Dendritic cell treated with granulocyte-macrophage colony-stimulating factor and Interleukin-4, amounts not matched to agents 40 ng/mL and 50 ng/mL, for 4 days (primary cell): ENCODE measurements at regions not wholly inside any gene's neighbourhood (a gene's known extent, or its start where the extent isn't known, plus 50 kb on each side); places are given as distances from the start of the nearest gene placed in this dataset.

Experiments
- H3K27ac Mint-ChIP-seq: one replicate; pipeline ENCODE4 v1.8.0; 2022; ENCODE audit warnings: mild to moderate bottlenecking, mixed read lengths
- H3K27me3 Mint-ChIP-seq: one replicate; pipeline ENCODE4 v1.8.0; 2022; ENCODE audit warnings: mild to moderate bottlenecking, mixed read lengths
- H3K36me3 Mint-ChIP-seq: one replicate; pipeline ENCODE4 v1.8.0; 2022; ENCODE audit warnings: low read depth, mixed read lengths
- H3K4me1 Mint-ChIP-seq: one replicate; pipeline ENCODE4 v1.8.0; 2022; ENCODE audit warnings: low read depth, mixed read lengths
- H3K4me3 Mint-ChIP-seq: one replicate; pipeline ENCODE4 v1.8.0; 2022; ENCODE audit warnings: mild to moderate bottlenecking, moderate library complexity, mixed read lengths
- H3K9me3 Mint-ChIP-seq: one replicate; pipeline ENCODE4 v1.8.0; 2022; ENCODE audit warnings: mixed read lengths
- intact Hi-C: fragments of 100-400 bp; cut with micrococcal nuclease; formaldehyde crosslinking; loops from one replicate; pipeline ENCODE4 v1.15.0; 2022

DNA sequence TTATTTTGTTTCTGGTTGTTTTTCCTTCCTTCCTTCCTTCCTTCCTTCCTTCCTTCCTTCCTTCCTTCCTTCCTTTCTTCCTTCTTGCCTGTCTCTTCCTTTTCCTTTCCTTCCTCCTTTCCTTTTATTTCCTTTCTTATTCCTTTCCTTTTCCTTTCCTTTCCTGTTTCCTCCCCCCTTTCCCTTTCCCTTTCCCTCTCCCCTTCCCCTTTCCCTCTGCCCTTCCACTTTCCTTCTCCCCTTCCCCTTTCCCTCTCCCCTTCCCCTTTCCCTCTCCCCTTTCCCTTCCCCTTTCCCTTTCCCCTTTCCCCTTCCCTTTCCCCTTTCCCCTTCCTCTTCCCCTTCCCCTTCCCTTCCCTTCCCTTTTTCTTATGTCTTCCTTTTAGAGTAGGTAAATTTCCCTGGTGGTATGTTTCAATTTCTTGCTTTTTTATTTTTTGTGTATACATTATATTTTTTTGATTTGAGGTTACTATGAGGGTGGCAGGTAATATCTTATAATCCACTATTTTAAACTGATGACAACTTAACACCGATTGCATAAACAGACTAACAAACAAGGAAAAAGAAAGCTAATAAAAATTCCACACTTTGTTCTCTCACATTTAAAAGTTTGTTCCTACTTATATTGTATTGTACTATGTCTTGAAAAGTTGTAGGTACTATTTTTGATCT is 311.0 kb upstream of the FSHR start:
- intact Hi-C loops, result no loop called here
- Mint-ChIP-seq H3K4me3 (no peak overlapping the region), H3K27ac (no peak overlapping the region)

DNA sequence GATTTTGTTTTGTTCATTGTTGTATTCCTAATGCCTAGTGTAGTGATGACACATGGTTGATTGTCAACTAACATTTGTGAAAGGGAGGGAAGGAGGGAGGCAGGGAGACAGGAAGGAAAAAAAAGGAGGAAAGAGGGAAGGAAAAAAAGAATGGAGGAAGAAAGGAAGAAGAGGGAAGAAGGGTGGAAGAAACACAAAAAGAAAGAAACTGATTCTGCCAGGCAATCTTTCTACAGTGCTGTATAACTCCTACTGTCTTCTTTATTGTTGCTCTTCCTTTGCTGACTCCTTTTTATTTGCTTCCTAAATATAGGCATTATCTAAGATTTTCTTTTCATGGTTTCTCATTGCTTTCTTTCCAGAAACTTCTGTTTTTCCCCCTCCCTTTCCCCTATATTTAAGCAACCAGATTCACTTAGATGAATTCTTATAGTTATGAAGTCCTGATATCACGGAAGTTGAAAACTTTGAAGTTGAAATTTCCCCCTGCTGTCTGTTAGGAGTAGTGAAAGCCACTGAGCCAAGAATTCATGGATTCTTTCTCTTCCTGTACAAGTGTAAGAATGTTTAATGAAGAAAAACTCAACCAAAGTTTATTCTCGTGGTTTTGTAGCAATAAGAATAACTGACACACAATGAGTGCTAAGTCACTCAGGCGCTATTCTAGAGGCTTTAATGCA is 305.1 kb upstream of the FSHR start:
- no peak overlapping the region for H3K27ac Mint-ChIP-seq
- no peak overlapping the region for H3K4me3 Mint-ChIP-seq
- no peaks in the 10 kb centered on the region for H3K36me3 Mint-ChIP-seq
- peaks cover 16% of the 10 kb centered on the region for H3K9me3 Mint-ChIP-seq
- no peaks in the 10 kb centered on the region for H3K27me3 Mint-ChIP-seq
- H3K4me1 Mint-ChIP-seq, result no peaks in the 10 kb centered on the region
- intact Hi-C loops, result no loop called here

More for the DNA sequence above, 311.0 kb upstream of the FSHR start:
- H3K27me3 Mint-ChIP-seq, result no peaks in the 10 kb centered on the region
- H3K36me3 Mint-ChIP-seq, result no peaks in the 10 kb centered on the region
- H3K4me1 Mint-ChIP-seq, result no peaks in the 10 kb centered on the region
- H3K9me3 Mint-ChIP-seq, result peaks cover 69% of the 10 kb centered on the region

DNA sequence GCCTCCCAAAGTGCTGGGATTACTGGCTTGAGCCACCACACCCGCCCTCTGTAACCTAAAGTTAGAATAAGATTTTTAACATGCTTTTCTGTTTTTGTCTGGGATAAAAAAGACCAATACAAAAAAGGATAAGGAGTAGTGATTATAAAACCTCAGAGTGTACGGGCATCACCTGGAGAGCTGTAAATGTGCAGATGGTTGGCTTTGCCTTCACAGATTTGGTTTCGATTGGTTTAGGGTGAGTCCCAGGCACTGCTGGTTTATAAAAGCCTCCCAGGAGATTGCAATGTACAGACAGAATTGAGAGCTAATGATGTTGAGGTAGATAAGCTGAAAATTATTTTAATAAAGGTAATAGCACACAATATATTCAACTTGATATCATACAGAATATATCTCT is 289.7 kb upstream of the FSHR start:
- intact Hi-C loops, result no loop called here
- H3K27ac Mint-ChIP-seq, result no peak overlapping the region
- H3K27me3 Mint-ChIP-seq, result no peaks in the 10 kb centered on the region
- no peak overlapping the region for H3K4me3 Mint-ChIP-seq
- no peaks in the 10 kb centered on the region for H3K9me3 Mint-ChIP-seq
- H3K36me3 Mint-ChIP-seq, result no peaks in the 10 kb centered on the region
- no peaks in the 10 kb centered on the region for H3K4me1 Mint-ChIP-seq

DNA sequence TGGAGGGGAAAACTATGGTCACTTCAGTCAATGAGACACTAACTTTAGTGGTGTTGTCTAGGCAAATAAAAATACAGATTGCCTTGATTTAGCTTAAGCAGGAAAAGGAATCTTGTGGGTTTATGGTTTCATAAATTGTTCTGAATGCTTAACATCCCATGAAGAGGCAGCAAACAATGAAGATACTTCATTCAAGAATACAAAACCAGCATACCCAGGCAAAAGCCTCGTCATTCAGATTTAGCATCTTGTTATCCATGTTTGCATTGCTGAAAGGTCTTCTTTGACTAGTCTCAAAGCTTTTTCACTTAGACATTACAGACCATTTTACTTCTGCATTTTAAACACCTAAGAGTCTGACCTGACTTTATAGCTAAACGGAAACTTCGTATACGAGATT is 272.7 kb upstream of the FSHR start:
- Mint-ChIP-seq H3K27me3 (no peaks in the 10 kb centered on the region), H3K27ac (no peak overlapping the region), H3K36me3 (no peaks in the 10 kb centered on the region), H3K9me3 (peaks cover 11% of the 10 kb centered on the region), H3K4me1 (no peaks in the 10 kb centered on the region), H3K4me3 (no peak overlapping the region)
- intact Hi-C loops, result no loop called here

DNA sequence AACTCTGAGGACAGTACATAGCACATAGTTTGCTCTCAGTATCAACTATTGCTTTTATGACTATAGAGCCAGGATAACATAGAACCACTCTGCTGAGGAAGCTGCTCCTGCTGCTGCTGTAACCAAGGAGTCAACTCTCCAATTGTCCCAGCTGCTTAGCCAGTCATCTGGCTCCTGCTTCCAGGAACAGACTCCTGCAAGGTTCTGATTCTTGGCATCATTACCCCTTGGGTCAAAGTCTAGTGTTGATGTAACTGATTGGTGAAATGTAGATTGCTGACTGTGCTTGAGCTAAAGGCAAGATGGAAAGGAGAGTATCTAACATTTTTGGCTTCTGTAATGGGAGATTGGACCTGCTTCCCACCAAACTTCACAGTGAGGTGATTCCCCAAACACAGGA is 261.9 kb upstream of the FSHR start:
- intact Hi-C loops, result no loop called here

DNA sequence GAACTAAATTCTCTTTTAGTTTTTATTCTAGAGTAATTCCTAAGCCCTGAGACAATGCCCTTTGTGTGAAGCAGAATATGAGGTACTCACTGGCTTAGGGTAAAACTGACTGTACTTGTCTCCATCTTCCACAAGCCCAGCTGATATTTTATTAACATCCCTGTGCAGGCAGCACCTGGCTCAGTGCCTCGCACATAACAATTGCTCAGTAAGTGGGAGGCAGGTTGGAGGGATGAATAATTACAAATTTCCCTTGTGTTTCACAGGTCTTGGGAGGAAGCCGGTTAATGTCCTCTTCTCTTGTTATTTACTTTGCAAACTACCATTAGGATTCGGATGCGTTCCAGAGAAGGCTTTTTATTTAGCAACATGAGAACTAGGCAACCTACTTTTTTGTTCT is 249.8 kb upstream of the FSHR start:
- no peaks in the 10 kb centered on the region for H3K4me1 Mint-ChIP-seq
- no peaks in the 10 kb centered on the region for H3K36me3 Mint-ChIP-seq
- H3K9me3 Mint-ChIP-seq, result peaks cover 18% of the 10 kb centered on the region
- intact Hi-C loops, result no loop called here
- H3K27me3 Mint-ChIP-seq, result no peaks in the 10 kb centered on the region
- H3K27ac Mint-ChIP-seq, result no peak overlapping the region
- H3K4me3 Mint-ChIP-seq, result no peak overlapping the region

More for the DNA sequence above, 261.9 kb upstream of the FSHR start:
- Mint-ChIP-seq H3K9me3 (no peaks in the 10 kb centered on the region), H3K4me3 (no peak overlapping the region), H3K4me1 (no peaks in the 10 kb centered on the region), H3K27me3 (no peaks in the 10 kb centered on the region), H3K36me3 (no peaks in the 10 kb centered on the region), H3K27ac (no peak overlapping the region)

DNA sequence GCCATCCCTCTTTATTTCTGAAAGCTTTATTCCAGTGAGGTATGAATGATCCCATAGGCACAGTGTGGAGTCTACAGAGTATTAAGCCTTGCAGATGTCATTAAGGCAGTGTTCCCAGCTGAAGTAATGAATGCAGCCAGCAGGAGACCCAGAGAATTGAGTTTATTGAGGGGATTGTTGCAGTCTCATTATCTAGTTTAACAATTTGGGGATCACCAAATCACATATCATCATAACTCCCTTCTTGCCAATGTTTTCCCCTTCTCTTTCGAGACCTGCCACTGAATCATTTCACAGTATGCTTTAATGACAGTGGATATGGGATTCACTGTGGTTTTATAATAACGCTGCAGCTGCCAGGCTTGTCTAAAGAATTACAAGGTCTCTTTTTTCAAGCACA is 249.3 kb upstream of the FSHR start:
- Mint-ChIP-seq H3K9me3 (peaks cover 13% of the 10 kb centered on the region), H3K27ac (no peak overlapping the region), H3K4me1 (no peaks in the 10 kb centered on the region)

DNA sequence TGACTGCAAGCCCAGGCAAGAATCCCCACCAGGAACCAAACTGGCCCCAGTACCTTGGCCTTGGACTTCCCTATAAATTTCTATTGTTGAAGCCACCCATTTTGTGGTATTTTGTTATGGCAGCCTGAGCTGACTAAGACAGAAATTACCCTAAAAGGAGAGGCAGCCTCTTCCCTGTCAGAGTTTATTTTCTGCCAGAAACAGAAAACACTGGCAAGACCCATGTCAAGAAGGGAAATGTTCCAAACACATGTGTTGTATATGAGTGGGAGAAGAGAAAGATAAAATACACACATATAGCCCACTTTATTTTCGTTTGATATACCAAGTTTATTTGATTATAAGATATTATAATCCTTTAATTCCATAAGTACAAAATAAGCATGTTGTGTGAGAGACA is 225.1 kb upstream of the FSHR start:
- Mint-ChIP-seq H3K9me3 (peaks cover 12% of the 10 kb centered on the region), H3K4me1 (no peaks in the 10 kb centered on the region), H3K27me3 (no peaks in the 10 kb centered on the region), H3K27ac (no peak overlapping the region), H3K36me3 (no peaks in the 10 kb centered on the region), H3K4me3 (no peak overlapping the region)
- intact Hi-C loops, result no loop called here

More for the DNA sequence above, 249.3 kb upstream of the FSHR start:
- intact Hi-C loops, result no loop called here
- no peaks in the 10 kb centered on the region for H3K27me3 Mint-ChIP-seq
- no peaks in the 10 kb centered on the region for H3K36me3 Mint-ChIP-seq
- H3K4me3 Mint-ChIP-seq, result no peak overlapping the region

DNA sequence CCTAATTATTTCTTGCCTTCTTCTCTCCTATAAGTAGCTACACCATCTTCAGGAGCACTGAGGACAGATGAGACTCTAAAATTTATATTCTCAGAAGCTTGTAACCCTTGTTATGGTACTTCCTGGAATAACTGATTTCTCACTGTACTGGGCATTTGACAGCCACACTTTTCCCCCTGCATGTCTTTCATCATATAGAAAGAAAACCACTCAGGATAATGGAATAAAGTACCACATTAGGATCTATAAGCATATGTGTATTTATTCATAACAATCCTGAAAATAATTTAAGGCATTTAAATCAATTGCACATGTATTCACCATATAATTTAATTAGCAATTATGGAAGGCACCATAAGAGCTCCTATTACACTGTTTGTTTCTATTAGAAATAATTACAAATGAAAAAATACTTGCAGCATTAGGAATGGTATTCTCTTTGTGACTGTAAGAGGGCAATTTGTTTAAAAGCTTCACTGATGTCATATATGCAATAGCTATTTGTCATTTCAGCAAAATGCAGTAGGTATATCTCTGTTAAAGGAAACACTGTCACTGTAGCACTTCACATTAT is 216.9 kb upstream of the FSHR start:
- no peak overlapping the region for H3K27ac Mint-ChIP-seq
- H3K4me1 Mint-ChIP-seq, result no peaks in the 10 kb centered on the region
- H3K36me3 Mint-ChIP-seq, result no peaks in the 10 kb centered on the region
- H3K27me3 Mint-ChIP-seq, result no peaks in the 10 kb centered on the region
- no peak overlapping the region for H3K4me3 Mint-ChIP-seq
- intact Hi-C loops, result no loop called here
- H3K9me3 Mint-ChIP-seq, result no peaks in the 10 kb centered on the region

DNA sequence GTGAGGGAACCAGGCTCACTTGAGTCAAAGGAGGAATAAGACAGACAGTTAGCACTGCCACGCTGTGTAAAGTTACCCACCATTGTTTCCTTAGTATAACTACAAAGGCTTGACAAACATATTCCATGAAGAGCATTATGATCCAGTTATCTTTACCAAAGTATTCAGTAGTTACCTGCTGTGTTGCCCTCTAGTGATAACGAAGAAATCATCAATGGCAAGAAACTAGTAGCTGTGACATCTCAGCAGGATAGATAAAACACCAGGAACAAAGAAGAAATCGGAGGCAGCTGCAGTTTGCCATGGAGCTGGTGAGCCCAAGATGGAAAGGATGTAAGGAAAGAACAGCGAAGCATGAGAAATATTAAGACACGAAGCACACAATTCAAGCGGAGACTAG is 215.3 kb upstream of the FSHR start:
- H3K9me3 Mint-ChIP-seq, result no peaks in the 10 kb centered on the region
- H3K4me1 Mint-ChIP-seq, result no peaks in the 10 kb centered on the region
- intact Hi-C loops, result no loop called here
- H3K27ac Mint-ChIP-seq, result no peak overlapping the region
- no peaks in the 10 kb centered on the region for H3K36me3 Mint-ChIP-seq
- no peak overlapping the region for H3K4me3 Mint-ChIP-seq
- no peaks in the 10 kb centered on the region for H3K27me3 Mint-ChIP-seq

DNA sequence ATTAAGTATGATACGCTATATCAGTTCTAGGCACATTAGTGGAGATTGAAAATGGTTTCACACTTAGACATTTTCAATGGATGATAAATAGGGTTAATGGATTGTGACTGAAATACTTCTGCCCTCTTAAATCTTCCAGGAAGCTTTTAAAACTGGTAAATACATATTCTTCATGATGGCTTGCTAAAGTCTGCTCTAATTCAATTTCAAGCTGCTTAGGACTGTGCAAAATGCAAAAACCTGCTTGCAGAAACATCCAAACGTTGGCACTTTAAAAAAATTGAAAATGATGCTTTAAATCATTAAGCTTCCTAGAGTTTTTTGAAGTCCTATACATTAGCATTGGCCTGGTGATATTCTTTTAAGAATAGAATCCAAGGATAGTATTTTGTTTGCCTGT is 214.8 kb upstream of the FSHR start:
- H3K4me1 Mint-ChIP-seq, result no peaks in the 10 kb centered on the region
- H3K36me3 Mint-ChIP-seq, result no peaks in the 10 kb centered on the region
- intact Hi-C loops, result no loop called here
- no peaks in the 10 kb centered on the region for H3K27me3 Mint-ChIP-seq
- H3K4me3 Mint-ChIP-seq, result no peak overlapping the region
- no peaks in the 10 kb centered on the region for H3K9me3 Mint-ChIP-seq
- no peak overlapping the region for H3K27ac Mint-ChIP-seq

DNA sequence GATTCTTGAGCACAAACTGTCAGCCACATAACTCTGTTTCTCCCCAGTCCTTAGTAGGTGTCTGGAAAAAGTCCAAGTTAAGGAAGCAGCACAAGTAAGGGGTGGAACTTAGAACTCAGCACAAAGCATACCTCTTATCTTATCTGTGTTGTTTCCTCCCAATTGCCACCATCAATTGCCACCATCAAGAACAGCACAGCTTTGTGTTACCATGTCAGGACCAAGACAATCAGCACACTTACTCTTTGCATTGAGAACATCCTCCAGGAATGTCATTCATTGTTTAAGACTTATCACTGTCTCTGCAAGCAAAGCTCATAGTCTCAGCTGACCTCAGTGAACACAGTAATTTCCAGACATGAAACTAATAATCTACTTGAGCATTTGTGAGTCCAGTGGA is 212.7 kb upstream of the FSHR start:
- intact Hi-C loops, result no loop called here
- no peaks in the 10 kb centered on the region for H3K27me3 Mint-ChIP-seq
- no peak overlapping the region for H3K4me3 Mint-ChIP-seq
- no peaks in the 10 kb centered on the region for H3K4me1 Mint-ChIP-seq
- no peak overlapping the region for H3K27ac Mint-ChIP-seq
- no peaks in the 10 kb centered on the region for H3K9me3 Mint-ChIP-seq
- H3K36me3 Mint-ChIP-seq, result no peaks in the 10 kb centered on the region

DNA sequence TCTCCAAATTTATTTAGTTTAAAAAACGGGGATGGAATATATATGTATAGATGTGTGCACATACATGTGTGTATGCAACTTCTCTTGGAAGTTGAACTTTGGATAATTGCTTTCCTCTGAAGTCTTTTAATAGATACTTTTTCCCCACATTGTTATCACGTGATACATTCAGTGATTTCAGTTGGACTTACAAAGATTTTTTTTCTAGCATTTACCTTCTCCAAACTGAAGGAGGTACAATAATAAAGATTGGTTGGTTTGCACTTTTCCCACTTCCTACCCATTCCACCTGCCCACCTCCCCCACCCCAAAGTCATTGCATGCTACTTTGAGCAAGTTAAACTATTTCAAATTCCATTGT is 206.1 kb upstream of the FSHR start:
- Mint-ChIP-seq H3K9me3 (peaks cover 23% of the 10 kb centered on the region), H3K36me3 (no peaks in the 10 kb centered on the region), H3K27ac (no peak overlapping the region), H3K4me3 (no peak overlapping the region), H3K4me1 (no peaks in the 10 kb centered on the region), H3K27me3 (no peaks in the 10 kb centered on the region)
- intact Hi-C loops, result no loop called here

DNA sequence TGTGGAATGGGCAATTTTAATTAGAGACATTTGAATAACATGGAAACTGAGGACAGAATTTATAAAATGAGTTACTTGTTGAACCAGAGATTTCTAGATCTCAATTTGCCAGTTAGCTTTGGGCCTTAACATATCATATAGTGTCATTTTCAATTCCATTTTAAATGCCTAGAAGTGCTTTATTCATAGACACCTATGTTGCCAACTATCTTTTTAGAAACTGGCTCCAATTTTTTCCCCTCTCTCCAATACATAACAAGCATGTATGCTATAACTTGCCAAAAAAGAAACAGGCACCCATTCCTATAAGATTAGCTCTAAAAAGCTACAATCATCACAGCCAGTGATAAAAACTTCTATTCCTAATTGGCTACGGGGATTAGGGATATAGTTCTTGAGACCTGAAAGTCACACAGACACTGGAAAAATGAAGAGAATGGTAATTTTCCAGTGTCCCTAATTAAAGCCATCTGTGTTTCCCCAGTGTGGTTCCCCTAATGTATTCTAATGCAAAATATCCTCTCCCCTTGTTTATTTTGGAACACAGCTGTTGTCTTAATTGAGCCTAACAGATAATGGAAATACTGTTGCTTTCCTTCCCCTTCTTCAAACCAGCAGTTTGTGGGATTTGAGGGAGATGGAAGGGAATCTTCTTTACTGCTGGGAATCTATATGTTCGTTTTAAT is 205.5 kb upstream of the FSHR start:
- H3K4me1 Mint-ChIP-seq, result no peaks in the 10 kb centered on the region
- no peak overlapping the region for H3K4me3 Mint-ChIP-seq
- peaks cover 23% of the 10 kb centered on the region for H3K9me3 Mint-ChIP-seq
- H3K36me3 Mint-ChIP-seq, result no peaks in the 10 kb centered on the region
- intact Hi-C loops, result no loop called here
- no peak overlapping the region for H3K27ac Mint-ChIP-seq
- H3K27me3 Mint-ChIP-seq, result no peaks in the 10 kb centered on the region
